ENCODE measurements at regions not wholly inside any gene's neighbourhood (a gene's known extent, or its start where the extent isn't known, plus 50 kb on each side); places are given as distances from the start of the nearest gene placed in this dataset.

DNA sequence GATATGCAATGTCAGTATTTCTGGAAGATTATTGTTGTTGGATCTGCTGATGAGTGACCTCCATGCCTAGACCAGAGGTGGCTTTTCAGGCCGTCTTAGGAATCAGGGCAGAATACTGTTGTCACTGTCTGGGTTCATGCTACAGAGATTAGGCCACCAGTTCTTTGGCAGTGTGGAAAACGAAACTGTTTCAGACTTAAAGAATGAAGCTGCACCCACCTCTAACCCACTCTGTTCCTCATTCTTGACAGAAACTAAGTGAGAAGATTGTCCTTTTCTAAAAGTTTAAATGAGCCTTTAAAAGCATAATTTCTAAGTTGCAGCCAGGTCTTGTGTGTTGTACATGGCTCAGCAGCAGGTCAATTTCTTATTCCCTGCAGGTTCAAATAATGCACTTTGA lies 444.3 kb downstream of the ENC1 start:
- H3K27ac Mint-ChIP-seq (ENCODE audit: unreplicated experiment), result no peak overlapping the region
- H3K36me3 Mint-ChIP-seq (ENCODE audit: low read depth, unreplicated experiment), result no peaks in the 10 kb centered on the region
- TF ChIP-seq, protein P1, sequence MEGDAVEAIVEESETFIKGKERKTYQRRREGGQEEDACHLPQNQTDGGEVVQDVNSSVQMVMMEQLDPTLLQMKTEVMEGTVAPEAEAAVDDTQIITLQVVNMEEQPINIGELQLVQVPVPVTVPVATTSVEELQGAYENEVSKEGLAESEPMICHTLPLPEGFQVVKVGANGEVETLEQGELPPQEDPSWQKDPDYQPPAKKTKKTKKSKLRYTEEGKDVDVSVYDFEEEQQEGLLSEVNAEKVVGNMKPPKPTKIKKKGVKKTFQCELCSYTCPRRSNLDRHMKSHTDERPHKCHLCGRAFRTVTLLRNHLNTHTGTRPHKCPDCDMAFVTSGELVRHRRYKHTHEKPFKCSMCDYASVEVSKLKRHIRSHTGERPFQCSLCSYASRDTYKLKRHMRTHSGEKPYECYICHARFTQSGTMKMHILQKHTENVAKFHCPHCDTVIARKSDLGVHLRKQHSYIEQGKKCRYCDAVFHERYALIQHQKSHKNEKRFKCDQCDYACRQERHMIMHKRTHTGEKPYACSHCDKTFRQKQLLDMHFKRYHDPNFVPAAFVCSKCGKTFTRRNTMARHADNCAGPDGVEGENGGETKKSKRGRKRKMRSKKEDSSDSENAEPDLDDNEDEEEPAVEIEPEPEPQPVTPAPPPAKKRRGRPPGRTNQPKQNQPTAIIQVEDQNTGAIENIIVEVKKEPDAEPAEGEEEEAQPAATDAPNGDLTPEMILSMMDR (IDR thresholded peaks at IDR 0.05; ENCODE audit: unreplicated experiment), result no peak
- H3K4me1 Mint-ChIP-seq (ENCODE audit: unreplicated experiment), result no peaks in the 10 kb centered on the region
- no peaks in the 10 kb centered on the region for H3K27me3 Mint-ChIP-seq (ENCODE audit: unreplicated experiment)
- no peaks in the 10 kb centered on the region for H3K9me3 Mint-ChIP-seq (ENCODE audit: unreplicated experiment)
- no peak for DNase-seq (ENCODE audit: low spot score)
- H3K4me3 Mint-ChIP-seq (ENCODE audit: unreplicated experiment), result no peak overlapping the region

DNA sequence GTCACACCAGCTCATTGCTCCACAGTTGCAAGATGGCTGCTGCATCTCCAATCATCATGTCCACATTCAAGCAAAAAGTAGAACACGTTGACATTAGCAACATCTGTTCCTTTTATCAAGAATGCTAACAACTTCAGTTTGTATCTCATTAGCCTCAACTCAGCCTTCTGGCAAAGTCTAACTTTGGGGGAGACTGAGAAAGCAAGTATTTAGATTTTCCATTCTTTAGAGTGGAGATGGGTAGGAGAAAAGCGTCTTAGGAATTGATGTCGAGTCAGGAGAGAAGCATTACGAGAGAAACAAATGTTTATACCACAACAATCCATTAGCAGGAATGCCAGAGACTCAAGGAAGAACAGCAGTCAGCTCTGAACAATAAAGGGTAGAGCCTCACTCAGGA lies 446.3 kb downstream of the ENC1 start:
- TF ChIP-seq, protein P1 (IDR thresholded peaks at IDR 0.05; ENCODE audit: unreplicated experiment), result no peak
- H3K27me3 Mint-ChIP-seq (ENCODE audit: unreplicated experiment), result no peaks in the 10 kb centered on the region
- no peaks in the 10 kb centered on the region for H3K9me3 Mint-ChIP-seq (ENCODE audit: unreplicated experiment)
- H3K27ac Mint-ChIP-seq (ENCODE audit: unreplicated experiment), result no peak overlapping the region
- no peak for DNase-seq (ENCODE audit: low spot score)
- H3K36me3 Mint-ChIP-seq (ENCODE audit: low read depth, unreplicated experiment), result no peaks in the 10 kb centered on the region
- no peaks in the 10 kb centered on the region for H3K4me1 Mint-ChIP-seq (ENCODE audit: unreplicated experiment)
- no peak overlapping the region for H3K4me3 Mint-ChIP-seq (ENCODE audit: unreplicated experiment)

DNA sequence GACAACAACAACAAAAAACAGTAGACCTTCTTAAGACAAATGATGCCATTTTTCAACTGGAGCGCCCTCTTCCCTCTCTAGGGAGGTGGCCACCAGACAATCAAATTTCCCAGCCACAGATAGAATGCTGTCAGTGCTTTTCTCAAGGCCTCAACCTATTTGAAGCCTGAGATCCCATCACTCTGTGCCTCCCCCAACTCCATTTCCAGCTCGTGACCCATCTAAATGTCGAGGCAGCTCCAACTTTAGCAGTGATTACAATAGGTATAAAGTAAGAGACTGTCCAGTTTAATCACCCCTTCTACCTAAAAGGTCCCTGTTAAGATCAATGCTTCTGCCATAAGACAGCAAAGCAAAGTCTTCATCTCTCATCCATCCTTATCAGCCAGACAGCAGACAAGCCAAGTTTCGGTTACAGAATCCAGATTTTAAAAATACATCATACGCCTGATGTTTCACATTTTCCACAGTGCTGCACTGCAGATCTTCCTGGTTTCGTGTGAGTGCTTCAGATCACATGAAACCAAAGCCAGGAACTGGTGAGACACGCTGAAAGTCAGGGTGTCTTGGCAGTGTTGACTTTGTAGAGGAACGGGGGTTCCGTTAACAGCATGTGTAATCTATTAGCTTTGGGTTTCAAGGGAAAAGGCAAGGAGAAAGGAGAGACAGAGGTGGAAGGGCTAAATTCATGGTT lies 447.8 kb downstream of the ENC1 start:
- Mint-ChIP-seq H3K36me3 (ENCODE audit: low read depth, unreplicated experiment) (no peaks in the 10 kb centered on the region), H3K9me3 (ENCODE audit: unreplicated experiment) (no peaks in the 10 kb centered on the region), H3K27me3 (ENCODE audit: unreplicated experiment) (no peaks in the 10 kb centered on the region), H3K4me1 (ENCODE audit: unreplicated experiment) (no peaks in the 10 kb centered on the region), H3K4me3 (ENCODE audit: unreplicated experiment) (no peak overlapping the region), H3K27ac (ENCODE audit: unreplicated experiment) (no peak overlapping the region)
- TF ChIP-seq, protein P1 (IDR thresholded peaks at IDR 0.05; ENCODE audit: unreplicated experiment), result no peak
- DNase-seq (ENCODE audit: low spot score), result no peak

DNA sequence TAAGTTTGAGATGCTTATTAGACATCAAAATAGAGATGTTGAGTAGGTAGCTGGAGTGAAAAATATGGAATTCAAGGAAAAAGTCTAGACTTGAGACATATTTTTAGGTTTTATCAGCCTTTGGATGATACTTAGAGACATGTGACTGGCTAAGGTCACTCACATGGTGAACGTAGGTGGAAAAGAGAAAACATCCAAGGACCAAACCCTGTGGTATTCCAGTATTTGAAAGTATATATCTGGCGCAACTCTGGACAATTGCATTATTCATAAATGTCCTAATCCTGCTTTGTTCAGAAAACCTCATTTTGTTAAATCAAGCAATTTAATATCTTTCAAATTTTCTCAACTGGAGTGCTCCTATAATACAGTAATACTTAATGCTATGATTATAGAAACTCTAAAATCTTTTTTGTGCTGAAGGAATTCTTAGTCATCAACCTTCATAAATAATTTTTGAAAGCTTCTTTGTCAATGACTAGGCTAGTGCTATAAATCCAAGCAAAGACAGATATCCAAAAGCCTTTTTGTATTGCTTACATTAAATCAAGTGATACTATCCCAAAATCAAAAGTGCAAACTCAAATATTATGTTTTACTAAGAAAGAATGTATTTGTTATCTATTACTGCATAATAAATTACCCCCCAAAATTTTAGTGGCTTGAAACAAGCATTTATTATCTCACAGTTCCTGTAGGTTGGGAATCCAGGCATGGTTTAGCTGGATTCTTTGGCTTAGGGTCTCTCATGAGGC lies 452.0 kb downstream of the ENC1 start:
- DNase-seq (ENCODE audit: low spot score), result no peak
- Mint-ChIP-seq H3K27ac (ENCODE audit: unreplicated experiment) (no peak overlapping the region), H3K4me1 (ENCODE audit: unreplicated experiment) (peaks cover 4% of the 10 kb centered on the region), H3K36me3 (ENCODE audit: low read depth, unreplicated experiment) (no peaks in the 10 kb centered on the region), H3K9me3 (ENCODE audit: unreplicated experiment) (no peaks in the 10 kb centered on the region), H3K4me3 (ENCODE audit: unreplicated experiment) (no peak overlapping the region), H3K27me3 (ENCODE audit: unreplicated experiment) (no peaks in the 10 kb centered on the region)
- TF ChIP-seq, protein P1 (IDR thresholded peaks at IDR 0.05; ENCODE audit: unreplicated experiment), result no peak

DNA sequence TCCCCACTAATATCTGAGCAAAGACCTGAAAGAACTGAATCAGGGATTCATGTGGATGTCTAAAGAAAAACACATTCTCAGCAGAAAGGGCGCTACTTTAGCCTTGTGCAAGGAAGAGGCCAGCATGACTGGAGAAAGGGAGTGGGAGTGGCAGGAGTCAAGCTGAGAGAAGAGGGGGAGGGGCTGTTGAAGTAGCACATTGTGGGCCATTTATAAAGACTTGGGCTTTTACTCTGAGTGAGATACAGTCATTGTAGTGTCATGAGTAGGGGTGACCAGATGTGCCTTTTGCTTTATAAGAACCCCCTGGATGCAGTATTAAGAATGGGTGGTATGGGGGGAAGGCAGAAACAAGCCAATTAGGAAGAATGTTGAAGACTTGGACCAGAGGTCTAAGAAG lies 452.8 kb downstream of the ENC1 start:
- Mint-ChIP-seq H3K9me3 (ENCODE audit: unreplicated experiment) (no peaks in the 10 kb centered on the region), H3K27me3 (ENCODE audit: unreplicated experiment) (no peaks in the 10 kb centered on the region), H3K4me3 (ENCODE audit: unreplicated experiment) (no peak overlapping the region), H3K36me3 (ENCODE audit: low read depth, unreplicated experiment) (no peaks in the 10 kb centered on the region), H3K4me1 (ENCODE audit: unreplicated experiment) (peaks cover 4% of the 10 kb centered on the region), H3K27ac (ENCODE audit: unreplicated experiment) (no peak overlapping the region)
- TF ChIP-seq, protein P1 (IDR thresholded peaks at IDR 0.05; ENCODE audit: unreplicated experiment), result no peak
- DNase-seq (ENCODE audit: low spot score), result no peak

Measured in endothelial cell (in vitro differentiated cells).